HG03469 (cell line): ENCODE measurements at regions not wholly inside any gene's neighbourhood (a gene's known extent, or its start where the extent isn't known, plus 50 kb on each side); places are given as distances from the start of the nearest gene placed in this dataset.
A peak's percentile ranks its signal among the peaks of the same experiment; 100 is the strongest.
"Not testable (repeated sequence)": the region's sequence is repeated elsewhere in the genome, so short reads cannot be mapped to it uniquely, and the experiment has no call there.

Experiments used
- ATAC-seq: cut with Tn5 transposase; IDR thresholded peaks from one replicate; pipeline ENCODE4 v1.9.1; 2021; ENCODE audit warnings: mild to moderate bottlenecking, moderate library complexity, moderate number of reproducible peaks; ENCODE audit not compliant: unreplicated experiment

GRCh38 chr9:62833323-62834200 is 1643.7 kb downstream of the SPATA31A7 start:
- ATAC-seq: not testable (repeated sequence)

- ATAC-seq: not testable (repeated sequence)
Observed at GRCh38 chr9:62837254-62837911, 1647.5 kb downstream of the SPATA31A7 start.

GRCh38 chr9:62838024-62838718 is 1648.3 kb downstream of the SPATA31A7 start:
- ATAC-seq: peak; percentile 99

- ATAC-seq: not testable (repeated sequence)
Observed at GRCh38 chr9:62839168-62839567, 1649.3 kb downstream of the SPATA31A7 start.

GRCh38 chr9:62843145-62843544 is 1653.3 kb downstream of the SPATA31A7 start:
- not testable (repeated sequence) for ATAC-seq

- ATAC-seq: not testable (repeated sequence)
Observed at GRCh38 chr9:62843706-62844290, 1654.0 kb downstream of the SPATA31A7 start.

GRCh38 chr9:62844681-62845185 is 1654.9 kb downstream of the SPATA31A7 start:
- ATAC-seq: not testable (repeated sequence)

DNA sequence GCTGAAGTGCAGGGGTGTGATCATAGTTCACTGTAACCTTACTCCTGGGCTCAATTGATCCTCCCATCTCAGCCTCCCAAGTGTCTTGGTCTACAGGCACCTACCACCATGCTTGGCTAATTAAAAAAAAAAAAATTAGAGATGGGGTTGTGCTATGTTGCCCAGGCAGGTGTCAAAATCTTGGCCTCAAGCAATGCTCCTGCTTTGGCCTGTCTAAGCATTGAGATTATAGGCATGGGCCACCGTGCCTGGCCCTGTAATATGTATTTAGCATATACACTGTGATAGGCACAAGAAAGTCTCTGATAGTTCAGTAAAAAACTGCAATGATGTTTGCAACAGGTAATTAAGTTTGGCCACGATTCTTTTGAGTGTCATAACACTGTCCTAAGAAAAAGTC is 1658.4 kb downstream of the SPATA31A7 start:
- not testable (repeated sequence) for ATAC-seq

DNA sequence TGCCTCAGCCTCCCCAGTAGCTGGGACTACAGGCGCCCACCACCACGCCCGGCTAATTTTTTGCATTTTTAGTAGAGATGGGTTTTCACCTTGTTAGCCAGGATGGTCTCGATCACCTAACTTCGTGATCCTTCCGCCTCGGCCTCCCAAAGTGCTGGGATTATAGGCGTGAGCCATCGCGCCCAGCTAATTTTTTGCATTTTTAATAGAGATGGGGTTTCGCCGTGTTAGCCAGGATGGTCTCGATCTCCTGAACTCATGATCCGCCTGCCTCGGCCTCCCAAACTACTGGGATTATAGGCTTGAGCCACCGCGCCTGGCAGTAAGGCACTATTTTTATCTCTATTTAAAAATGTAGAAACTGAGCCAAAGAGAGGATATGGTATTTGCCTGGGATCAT is 1660.2 kb downstream of the SPATA31A7 start:
- ATAC-seq: not testable (repeated sequence)

DNA sequence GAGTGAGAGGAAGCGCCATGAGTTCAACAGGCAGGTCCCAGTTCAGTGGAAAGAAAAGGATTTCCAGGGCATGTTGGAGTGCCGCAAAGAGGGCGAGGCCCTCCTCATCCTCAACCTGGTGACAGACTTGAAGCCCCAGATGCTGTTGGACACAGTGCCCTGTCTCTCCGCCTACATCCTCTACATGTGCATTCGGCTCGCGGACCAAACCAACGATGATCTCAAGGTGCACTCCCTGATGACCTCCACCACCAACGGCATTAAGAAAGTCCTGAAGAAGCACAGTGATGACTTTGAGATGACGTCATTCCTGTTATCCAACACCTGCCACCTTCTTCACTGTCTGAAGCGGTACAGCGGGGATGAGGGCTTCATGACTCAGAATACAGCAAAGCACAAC is 1667.4 kb downstream of the SPATA31A7 start:
- not testable (repeated sequence) for ATAC-seq

DNA sequence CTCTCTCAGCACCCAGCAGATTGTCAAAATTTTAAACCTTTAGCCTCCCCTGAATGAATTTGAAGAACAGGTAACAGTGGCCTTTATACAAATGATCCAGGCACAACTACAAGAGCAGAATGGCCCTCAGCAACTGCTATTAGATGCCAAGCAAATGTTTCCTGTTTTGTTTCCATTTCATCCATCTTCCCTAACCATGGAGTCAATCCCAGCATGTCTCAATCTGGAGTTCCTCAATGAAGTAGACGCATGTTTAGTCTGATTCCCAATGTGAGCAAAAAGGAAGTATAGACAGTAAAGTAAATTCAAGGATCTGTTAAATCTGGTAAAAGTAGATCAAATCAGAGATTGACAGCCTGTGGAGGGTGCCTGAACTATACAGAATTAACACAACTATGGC is 1668.4 kb downstream of the SPATA31A7 start:
- ATAC-seq: not testable (repeated sequence)

DNA sequence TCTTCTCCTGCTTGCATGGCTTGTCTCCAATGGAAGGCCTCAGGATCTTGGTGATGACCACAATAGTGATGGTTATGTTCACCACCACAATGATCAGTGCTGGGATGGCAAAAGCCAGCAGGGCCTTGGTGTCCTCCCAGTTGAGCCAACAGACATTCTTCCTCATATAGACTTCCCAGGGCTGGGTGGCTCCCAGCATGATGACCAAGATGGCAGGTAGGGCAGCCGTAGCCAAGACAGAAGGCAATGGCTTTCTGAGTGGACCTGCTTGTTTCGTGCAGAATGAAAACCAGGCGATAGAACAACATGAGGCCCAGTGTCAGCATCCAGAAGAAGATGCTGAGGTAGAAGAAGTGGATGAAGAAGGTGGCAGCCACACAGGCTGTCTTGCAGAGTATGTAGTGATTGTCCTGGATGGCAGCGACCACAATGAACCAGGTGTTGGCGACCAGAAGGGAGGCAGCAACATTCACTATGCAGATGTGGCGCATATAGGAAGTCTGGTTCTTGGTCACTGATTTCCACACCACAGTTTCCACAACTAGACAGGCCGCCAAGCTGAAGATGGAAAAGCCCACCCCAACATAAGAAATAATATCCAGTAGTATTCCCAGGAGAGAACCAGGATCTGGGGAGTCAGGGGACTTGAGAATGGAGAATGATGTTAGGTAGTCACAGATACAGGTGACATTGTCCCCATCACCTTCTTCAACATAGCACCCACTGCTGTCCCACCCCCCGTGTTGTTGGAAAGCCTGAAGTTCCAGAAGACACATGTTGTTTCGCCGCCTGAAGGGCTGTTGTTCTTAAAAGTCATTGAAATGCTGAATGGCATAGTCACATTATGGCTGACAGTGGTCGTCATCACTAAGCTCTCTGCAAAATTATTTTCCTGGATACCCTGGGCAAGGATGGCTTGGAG is 1671.4 kb downstream of the SPATA31A7 start:
- ATAC-seq: not testable (repeated sequence)

DNA sequence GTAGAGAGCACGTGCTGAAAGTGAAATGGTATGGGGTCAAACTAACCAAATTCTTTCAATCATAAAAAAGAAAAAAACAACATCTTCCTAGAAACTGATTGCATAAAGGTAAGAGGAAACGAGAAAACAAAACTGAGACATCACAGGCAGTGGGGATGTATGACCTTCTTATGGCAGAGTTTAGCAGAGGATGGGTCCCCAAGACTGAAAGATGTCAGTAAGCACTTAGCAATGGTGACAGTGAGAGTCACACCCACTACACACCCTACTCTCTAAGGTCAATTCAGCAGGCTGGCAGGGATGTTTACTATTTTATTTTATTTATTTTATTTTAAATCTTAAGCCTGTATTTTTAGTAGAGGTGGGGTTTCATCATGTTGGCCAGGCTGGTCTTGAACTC is 1672.3 kb downstream of the SPATA31A7 start:
- ATAC-seq: not testable (repeated sequence)

DNA sequence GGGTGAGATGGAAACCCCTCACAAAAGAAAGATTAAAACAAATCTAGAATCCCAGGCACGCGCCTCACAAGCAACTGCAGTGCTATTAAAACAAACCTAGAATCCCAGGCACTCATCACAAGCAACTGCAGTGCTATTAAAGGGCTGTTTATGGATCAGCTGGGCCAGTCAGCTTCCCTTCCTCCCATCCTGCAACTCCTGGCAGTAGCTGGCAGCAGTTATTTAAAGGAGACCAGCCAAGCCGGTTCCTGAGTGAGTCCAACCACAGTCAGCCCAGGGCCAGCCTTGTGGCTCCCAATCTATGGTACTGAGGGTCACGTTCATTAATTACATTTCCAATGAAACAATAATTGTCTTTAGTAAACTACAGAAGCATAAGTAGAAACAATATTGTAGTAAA is 1673.5 kb downstream of the SPATA31A7 start:
- ATAC-seq: not testable (repeated sequence)

DNA sequence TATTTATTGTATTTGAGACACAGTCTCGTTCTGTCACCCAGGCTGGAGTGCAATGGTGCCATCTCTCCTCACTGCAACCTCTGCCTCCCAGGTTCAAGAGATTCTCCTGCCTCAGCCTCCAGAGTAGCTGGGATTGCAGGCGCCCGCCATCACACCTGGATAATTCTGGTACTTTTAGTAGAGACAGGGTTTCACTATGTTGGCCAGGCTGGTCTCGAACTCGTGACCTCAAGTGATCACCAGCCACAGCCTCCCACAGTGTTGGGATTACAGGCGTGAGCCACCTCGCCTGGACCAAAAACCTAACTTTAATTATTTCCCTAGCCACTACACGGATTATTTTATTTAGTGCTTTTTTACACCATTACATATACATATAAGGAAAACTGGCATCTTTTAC is 1674.0 kb downstream of the SPATA31A7 start:
- ATAC-seq: not testable (repeated sequence)

DNA sequence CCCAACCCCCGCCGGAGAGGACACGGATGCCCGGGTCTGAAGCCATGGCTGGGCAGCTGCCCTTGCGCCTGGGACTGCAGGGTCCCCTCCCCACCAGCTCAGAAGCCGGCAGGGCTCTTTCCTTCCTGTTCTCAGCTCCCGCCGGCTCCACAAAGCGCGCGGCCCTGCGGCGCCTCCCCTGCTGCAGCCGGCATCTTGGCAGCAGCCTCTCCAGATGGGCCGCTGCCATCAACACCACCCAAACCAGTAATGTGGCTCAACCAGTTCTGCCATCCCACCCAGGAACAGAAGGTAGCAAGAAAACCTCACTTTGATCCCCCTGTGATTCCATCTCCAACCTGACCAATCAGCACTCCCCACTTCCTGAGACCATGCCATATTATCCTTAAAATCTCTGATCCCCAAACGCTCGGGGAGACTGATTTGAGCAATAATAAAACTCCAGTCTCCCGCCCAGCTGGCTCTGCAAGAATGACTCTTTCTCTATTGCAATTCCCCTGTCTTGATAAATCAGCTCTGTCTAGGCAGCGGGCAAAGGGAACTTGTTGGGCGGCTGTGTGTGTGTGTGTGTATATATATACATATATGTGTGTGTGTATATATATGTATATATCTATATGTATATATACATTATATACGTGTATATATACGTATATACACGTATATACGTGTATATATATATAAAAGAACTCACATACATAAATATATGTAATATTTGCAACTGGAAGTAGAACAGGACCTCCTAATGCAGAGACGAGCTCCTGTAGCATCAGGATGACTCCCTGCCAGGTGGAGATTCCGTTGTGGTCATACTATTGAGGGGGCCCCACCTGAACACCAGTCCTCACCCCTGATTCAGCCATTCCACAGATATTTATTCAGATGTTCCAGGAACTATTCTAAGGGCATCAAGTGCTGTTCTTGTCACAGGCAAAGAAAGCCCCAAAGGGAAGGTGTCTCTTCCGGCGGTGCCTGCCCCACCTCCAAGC is 1674.9 kb downstream of the SPATA31A7 start:
- not testable (repeated sequence) for ATAC-seq

GRCh38 chr9:62869061-62869460 is 1679.2 kb downstream of the SPATA31A7 start:
- not testable (repeated sequence) for ATAC-seq

- not testable (repeated sequence) for ATAC-seq
Observed at GRCh38 chr9:62871765-62872164, 1681.9 kb downstream of the SPATA31A7 start.
